ENCODE measurements at regions not wholly inside any gene's neighbourhood (a gene's known extent, or its start where the extent isn't known, plus 50 kb on each side); places are given as distances from the start of the nearest gene placed in this dataset.

DNA sequence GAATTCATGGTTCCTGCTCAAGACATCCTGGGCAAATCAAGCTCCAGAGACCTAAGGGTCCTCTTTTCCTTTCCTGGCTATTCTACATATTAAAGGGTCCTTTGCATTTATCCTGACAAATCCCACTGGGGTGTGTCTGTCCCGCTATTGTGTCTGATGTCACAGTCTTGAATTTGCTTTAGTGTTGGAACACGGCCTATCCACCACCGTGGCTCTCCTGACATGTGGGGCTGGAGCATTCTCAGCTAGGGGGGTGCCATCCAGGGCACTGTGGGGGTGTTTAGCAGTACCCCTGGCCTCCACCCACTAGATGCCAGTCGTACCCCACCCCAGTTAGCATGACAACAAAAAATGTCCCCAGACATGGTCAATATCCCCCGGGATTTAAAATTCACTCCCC is 92.9 kb downstream of the IRF8 start:
- DNase-seq (ENCODE audit: low spot score in 2 of 2), result peak in 1 of 2 donors; percentile 52
- TF ChIP-seq, protein P1, sequence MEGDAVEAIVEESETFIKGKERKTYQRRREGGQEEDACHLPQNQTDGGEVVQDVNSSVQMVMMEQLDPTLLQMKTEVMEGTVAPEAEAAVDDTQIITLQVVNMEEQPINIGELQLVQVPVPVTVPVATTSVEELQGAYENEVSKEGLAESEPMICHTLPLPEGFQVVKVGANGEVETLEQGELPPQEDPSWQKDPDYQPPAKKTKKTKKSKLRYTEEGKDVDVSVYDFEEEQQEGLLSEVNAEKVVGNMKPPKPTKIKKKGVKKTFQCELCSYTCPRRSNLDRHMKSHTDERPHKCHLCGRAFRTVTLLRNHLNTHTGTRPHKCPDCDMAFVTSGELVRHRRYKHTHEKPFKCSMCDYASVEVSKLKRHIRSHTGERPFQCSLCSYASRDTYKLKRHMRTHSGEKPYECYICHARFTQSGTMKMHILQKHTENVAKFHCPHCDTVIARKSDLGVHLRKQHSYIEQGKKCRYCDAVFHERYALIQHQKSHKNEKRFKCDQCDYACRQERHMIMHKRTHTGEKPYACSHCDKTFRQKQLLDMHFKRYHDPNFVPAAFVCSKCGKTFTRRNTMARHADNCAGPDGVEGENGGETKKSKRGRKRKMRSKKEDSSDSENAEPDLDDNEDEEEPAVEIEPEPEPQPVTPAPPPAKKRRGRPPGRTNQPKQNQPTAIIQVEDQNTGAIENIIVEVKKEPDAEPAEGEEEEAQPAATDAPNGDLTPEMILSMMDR (IDR thresholded peaks at IDR 0.05), result no peak
- TF ChIP-seq POLR2A (IDR thresholded peaks at IDR 0.05), result no peak
- WGBS, 2 donors, result 80 to 82% methylated on average over 5 of the region's 5 CpGs
- intact Hi-C loops (cut with DNase I; ENCODE audit: low total_unique reads), result no loop called here
- H3K4me3 ChIP-seq (ENCODE audit: low read depth, poor library complexity, severe bottlenecking), result no peak overlapping the region

DNA sequence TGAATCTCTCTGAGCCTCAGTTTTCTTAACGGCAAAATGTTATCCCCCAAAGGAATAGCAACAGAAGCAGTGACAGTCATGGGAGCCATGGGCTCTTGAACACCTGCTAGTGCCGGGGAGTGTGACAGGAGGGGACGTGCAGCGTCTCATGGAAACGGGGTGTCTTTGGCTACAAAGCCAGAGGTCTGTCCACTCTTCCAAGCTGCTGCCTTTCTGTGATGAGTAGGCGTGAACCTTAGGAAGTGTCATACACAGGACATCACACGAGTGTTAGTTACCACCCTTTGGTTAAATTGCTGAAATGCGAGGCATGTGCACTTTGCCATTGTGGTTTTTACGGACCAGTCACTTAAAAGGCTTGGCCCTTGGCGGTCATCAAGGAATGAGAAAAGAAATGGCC is 93.4 kb downstream of the IRF8 start:
- WGBS, 2 donors, result 76 to 79% methylated on average over 9 to 10 of the region's 10 CpGs
- TF ChIP-seq, protein P1 (IDR thresholded peaks at IDR 0.05), result no peak
- no peak for TF ChIP-seq POLR2A (IDR thresholded peaks at IDR 0.05)
- peak in 1 of 2 donors; percentile 45 for DNase-seq (ENCODE audit: low spot score in 2 of 2)
- intact Hi-C loops (cut with DNase I; ENCODE audit: low total_unique reads), result no loop called here
- H3K4me3 ChIP-seq (ENCODE audit: low read depth, poor library complexity, severe bottlenecking), result no peak overlapping the region

DNA sequence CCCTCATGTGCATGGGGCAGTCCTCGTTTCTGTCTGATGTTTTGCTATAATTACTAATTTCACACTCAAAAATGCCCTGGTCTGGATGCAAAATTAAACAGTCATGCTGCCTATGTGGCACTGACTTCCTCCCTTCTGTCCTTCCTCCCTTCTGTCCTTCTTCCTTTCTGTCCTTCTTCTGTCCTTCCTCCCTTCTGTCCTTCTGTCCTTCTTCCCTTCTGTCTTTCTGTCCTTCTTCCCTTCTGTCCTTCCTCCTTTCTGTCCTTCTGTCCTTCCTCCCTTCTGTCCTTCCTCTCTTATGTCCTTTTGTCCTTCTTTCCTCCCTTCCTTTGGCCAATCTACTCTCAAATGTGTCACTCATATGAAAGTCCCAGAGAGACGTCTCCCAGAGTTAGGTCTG is 93.8 kb downstream of the IRF8 start:
- no peak overlapping the region for H3K4me3 ChIP-seq (ENCODE audit: low read depth, poor library complexity, severe bottlenecking)
- WGBS, 2 donors, result 53 to 65% methylated on average over 2 of the region's 2 CpGs
- TF ChIP-seq POLR2A (IDR thresholded peaks at IDR 0.05), result no peak
- TF ChIP-seq, protein P1 (IDR thresholded peaks at IDR 0.05), result no peak
- DNase-seq (ENCODE audit: low spot score in 2 of 2), result no peak
- intact Hi-C loops (cut with DNase I; ENCODE audit: low total_unique reads), result no loop called here

DNA sequence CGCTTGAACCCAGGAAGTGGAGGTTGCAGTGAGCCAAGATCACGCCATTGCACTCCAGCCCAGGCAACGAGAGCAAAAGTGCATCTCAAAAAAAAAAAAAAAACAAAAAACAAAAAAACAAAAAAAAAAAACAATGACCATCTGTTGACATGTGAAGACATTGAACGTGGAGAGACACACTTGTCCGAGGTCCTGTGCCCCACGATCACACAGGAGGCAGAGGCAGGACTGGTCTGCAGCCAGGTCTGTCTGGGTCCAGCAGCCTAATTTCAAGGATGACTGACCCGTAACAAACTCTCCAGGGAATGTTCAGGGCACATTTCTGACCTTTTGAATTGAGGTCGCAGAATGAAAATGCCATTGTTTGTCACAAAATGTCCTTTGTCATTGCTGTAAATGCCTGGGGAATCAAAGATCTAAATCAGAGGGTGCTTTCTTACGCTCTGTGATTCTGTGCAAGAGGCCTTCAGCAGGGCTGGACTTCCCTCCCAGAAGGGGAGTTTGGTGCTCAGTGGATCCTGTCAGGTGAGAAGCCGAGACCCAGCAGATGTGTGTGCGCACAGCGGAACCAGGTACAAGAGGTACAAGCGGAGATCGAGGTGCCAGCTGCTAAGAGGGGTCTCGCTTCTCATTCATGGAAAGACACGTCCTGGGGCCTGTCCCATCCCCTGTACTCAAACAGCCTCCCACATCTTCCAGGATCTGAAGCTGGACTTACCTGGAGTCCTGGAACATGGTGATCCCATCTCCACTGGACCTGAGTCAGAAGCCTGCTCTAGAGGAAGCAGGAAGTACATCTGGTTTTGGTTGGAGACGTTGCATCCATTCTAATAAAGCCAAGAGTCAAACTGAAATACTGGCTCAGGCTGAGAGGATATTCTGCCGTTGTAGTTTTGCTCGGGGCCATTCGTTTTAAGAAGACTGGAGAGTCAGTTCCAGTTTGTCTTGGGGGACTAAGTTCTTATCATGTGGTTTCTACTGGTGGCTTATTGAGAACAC is 95.8 kb downstream of the IRF8 start:
- WGBS, 2 donors, result 76 to 77% methylated on average over 20 of the region's 20 CpGs
- no peak overlapping the region for H3K4me3 ChIP-seq (ENCODE audit: low read depth, poor library complexity, severe bottlenecking)
- peak in 1 of 2 donors; percentile 53 for DNase-seq (ENCODE audit: low spot score in 2 of 2)
- no peak for TF ChIP-seq POLR2A (IDR thresholded peaks at IDR 0.05)
- TF ChIP-seq, protein P1 (IDR thresholded peaks at IDR 0.05), result no peak
- intact Hi-C loops (cut with DNase I; ENCODE audit: low total_unique reads), result no loop called here

DNA sequence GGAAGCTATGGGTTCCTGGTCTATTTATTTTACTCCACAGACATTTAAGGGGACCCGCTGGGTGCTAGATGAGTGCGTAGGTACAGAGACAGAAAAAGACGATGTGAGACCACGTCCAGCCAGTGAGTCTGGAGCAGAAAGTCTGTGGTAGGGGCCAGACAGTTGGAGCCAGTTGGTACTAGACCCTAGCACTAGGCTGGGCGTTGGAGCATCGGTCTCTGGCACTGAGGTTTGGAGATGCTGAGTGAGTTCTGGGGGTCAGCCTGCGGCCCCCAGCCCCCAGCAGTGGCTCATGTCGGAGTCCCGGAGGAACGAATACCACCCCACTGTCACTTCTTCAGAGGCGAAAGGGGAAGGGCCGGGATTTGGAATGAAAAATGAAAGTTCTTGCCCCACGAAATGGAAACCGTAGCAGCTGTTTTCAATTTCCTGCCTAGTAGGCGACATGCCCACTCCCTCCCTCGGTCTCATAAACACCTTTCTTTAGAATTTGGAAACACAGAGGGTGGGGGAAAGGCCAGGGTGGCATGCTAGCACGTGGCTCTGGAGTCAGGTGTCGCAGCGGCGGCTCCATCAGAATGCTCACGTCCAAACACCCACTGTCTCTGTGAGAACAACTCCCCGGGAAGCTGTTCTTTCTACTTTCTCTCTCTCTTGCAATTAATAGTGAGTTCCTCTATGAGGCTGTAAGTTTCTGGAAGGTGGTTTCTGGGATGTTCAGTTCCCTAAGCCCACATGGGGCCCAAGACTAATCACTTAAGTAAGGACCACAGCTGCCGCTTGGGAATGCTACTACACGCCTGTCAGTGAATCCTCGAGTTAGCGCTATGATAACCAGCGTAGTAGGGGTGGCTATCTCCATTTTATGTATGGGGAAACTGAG is 96.8 kb downstream of the IRF8 start:
- intact Hi-C loops (cut with DNase I; ENCODE audit: low total_unique reads), result no loop called here
- DNase-seq (ENCODE audit: low spot score in 2 of 2), result peak in 1 of 2 donors; percentile 66
- H3K4me3 ChIP-seq (ENCODE audit: low read depth, poor library complexity, severe bottlenecking), result no peak overlapping the region
- no peak for TF ChIP-seq POLR2A (IDR thresholded peaks at IDR 0.05)
- TF ChIP-seq, protein P1 (IDR thresholded peaks at IDR 0.05), result no peak
- WGBS, 2 donors, result 63 to 65% methylated on average over 27 of the region's 27 CpGs

Data from lower leg skin (tissue), 4 donors.